DMS114 treated with DMSO at 0.1 percent for 48 hours (cell line): ENCODE measurements at regions not wholly inside any gene's neighbourhood (a gene's known extent, or its start where the extent isn't known, plus 50 kb on each side); places are given as distances from the start of the nearest gene placed in this dataset.

Experiments
- DNase-seq: peaks from one replicate; lab custom pipeline; 2025; ENCODE audit not compliant: unreplicated experiment; lab: John Stamatoyannopoulos, UW

DNA sequence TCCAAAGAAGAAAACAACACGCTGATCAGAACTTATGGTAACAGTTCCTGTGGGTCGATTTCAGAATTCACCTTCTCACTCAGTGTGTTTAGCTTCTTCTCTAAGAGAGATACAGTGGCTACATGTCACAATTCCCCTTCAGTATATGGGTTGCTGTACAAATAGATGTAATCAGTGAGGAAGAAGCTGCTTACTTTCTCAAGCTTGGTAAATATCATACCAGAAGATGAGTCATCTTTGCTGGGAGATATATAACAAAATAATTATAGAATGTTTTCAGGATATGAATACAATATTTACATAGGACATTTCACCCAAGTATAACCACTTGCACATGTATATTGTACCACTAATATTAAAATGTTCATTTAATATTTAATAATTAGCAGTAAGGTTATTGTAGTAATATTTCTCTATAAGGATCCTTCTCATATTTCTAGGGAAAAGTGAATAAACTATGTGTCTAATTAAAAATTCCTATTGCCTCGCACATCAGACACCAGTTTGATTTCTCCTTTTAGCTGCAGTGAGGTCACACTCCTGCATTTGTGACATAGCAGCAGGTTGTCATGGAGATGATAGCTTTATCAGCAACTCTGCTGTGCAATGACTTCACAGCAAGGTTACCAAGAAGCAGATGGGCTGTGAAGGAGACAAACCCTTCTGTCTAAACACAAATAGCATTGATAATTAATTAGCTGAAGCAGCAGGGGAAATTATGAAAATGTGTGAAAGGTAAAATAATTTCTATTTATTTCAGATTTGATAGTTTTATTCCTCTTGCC, 211.4 kb downstream of the TUSC7 start:
- DNase-seq, result no peak

DNA sequence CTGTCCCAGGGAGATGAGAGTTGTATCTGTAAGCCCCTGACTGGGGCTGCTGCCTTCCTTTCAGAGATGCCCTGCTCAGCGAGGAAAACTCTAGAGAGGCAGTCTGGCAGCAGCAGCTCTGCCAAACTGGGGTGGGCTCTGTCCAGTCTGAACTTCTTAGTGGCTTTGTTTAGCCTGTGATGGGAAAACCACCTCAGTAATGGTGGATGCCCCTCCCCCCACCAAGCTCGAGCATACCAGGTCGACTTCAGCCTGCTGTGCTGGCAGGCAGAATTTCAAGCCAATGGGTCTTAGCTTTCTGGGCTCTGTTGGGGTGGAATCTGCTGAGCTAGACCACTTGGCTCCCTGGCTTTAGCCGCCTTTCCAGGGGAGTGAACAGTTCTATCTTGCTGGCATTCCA, 218.3 kb downstream of the TUSC7 start:
- DNase-seq, result no peak

DNA sequence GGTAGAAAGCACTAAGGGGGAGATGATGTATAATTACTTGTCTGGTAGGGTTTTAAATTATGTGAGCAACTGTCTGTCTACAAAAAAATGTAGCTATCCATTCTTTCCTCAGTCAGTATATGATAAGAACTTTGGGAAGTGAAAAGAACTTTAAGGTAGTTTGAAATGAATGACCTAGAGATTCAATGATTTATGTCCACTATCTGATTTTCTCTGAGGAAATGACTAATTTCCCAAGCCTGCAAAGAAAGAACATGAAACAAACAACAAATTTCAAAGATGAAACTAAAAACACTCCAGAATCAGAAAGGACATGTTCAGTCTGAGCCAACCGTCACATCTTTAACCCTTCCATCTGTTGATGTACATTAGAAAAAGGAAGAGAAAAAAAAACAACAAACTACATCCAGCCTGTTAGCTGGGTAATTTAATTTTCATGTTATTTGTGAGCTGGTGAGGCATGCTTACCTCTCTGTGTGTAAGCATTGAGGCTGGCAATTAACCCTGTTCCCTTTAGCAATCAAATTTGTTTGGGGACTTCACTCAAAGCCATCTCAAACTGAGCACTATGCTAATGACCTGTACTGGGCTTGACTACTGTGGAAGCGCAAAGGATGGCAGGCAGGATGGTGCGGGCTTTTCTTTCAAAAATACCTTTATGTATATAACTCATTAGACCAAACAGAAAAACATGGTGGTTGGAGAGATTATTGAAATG, 220.1 kb downstream of the TUSC7 start:
- DNase-seq, result no peak

DNA sequence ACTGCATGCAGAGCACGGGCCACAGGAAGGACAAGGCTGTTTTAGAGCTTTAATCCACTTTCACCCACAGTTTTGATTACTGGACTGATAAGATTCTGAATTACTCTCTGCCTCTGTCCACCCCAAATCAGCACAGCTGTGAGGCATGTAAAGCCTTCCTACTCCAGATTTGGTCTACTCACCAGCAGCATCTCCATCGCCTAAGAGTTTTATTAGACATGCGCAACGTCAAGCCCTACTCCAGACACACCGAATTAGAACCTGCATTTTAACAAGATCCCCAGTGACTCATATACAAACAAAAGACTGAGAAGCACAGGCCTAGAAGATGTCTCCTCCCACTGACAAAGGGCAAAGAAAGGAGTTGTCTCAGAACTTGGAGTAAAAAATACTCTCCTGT, 221.2 kb downstream of the TUSC7 start:
- no peak for DNase-seq

DNA sequence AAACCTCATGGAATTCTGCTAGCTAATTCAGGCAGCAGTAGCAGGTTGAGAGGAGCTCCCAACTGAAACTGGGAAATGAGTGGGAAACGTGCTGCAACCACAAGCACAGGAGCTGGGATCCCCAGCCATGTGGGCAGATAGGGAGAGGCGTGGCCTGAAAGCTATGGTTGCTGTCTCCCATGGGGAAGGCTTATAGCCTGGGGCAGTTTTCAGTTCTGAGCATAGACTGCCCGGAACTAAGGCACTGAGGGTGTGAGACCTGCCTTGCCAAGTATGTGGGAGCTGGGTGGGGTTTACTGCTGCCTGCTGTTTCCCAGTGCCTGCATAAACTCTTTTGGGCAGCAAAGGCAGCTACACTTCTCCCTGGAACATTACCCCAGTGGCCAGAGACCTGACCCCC, 229.5 kb downstream of the TUSC7 start:
- DNase-seq, result no peak

DNA sequence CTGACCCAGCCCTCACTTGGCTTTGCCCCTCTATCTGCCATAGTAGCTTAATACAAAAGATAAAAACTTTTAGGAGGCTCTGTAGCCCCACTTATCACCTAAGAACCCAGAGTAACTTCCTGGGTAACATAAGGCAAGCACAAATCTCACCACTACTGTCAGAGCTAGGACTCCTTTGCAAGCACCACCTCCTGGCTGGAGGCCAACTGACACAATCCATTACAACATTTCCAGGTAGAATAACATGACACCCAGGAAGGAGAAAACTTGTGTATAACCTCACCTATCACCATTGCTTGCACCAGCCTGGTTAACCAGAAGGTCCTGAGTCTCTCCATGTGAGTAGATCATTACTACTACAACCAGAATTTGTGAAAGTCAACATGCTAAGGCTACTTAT, 230.0 kb downstream of the TUSC7 start:
- no peak for DNase-seq

DNA sequence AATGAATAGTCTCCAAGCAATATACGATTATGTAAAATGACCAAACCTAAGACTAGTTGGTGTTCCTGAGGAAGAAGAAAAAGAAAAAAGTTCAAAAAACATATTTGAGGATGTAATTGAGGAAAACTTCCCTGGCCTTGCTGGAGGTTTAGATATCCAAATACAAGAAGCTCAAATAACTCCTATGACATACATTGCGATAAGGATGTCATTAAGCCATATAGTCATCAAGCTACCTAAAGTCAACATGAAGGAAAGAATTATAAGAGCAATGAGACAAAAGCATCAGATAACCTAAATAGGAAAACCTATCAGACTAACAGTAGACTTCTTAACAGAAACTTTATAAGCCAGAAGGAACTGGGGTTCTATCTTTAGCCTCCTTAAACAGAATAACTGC, 231.1 kb downstream of the TUSC7 start:
- DNase-seq, result no peak

DNA sequence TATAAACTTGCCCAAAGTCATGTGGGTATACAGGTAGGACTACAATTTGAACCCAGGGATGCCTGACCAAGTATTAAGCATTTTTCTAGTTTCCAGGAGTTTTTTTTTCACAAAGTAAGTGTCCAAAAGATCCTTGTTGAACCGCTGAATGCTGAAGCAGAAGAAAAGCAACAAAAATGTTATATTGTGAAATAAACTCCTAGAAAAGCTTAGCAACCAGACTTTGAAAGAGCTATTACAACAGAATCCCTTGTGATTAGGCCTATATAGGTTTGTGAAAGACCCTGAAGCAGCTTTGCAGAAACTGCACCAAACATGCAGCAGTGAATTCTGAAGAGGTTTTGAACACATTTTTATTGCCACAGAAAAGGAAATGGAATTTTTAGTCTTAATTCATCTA, 236.8 kb downstream of the TUSC7 start:
- no peak for DNase-seq

DNA sequence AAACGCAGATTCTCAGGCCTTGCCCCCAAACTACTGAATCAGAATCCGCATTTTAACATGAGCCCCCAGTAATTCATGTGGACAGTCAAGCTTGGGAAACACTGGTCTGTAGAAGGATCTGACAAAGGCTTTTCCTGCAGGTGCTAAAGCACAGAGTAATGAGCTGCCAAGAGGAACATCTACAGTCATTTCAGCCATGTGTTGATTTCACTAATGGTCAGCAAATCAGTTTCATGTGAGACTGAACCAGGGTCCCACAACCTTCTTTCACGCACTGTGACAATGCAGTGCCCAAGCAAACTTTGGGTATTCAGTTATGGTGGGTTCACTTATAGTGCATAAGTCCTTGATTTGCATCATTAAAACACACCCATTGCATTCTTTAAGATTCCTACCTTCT, 237.6 kb downstream of the TUSC7 start:
- DNase-seq, result no peak

DNA sequence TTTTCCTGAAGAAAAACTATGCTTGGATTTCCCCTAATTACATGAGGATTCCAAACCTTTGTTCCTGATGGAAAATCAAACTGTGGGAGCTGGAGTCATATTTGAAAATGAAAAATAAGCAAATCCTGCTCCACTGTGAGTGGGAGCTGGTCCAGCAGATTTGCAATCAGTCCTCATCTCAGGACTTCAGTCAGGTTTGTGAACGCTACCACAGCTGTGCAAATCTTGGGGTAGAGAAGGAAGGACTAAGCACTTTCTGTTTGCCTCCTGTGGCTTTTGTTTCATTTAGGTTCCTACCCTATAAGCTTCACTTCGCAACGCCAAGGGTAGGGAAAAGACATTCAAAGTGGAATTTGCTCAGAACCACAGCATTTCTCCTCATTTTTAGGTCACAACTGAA, 238.2 kb downstream of the TUSC7 start:
- no peak for DNase-seq

DNA sequence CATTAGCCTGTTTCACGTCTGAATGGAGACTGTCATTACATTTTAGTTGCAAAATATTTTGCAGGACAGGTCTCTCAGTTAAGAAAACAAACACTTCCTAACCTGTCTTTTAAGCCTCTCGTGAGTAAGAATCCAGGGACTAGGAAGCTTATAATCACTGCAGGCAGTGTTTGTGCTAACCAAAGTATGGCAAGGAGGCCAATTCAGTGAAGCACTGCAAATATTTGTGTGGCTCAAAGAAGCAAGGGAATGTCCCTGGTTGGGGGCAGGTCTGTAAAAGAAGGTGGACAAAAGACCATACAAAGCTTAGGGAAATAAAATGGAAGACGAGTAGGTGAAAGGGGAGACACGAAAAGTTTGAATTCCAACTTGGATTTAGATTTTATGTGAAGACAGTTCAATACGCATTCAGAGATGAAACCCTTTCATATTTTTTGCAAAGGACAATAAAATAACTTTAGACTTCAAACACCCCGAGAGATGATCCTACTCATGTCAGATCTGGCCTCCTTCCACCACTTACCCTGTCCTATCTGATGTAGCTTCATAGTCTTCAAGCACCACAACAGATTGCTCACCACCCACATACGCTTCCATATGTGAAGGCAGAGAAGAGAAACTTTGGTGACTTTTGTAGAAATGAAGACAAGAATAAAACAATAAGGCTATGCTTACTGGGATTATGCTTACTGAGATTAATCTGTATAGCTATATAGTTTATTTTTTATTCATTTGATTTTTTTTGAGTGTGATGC, 240.9 kb downstream of the TUSC7 start:
- no peak for DNase-seq

DNA sequence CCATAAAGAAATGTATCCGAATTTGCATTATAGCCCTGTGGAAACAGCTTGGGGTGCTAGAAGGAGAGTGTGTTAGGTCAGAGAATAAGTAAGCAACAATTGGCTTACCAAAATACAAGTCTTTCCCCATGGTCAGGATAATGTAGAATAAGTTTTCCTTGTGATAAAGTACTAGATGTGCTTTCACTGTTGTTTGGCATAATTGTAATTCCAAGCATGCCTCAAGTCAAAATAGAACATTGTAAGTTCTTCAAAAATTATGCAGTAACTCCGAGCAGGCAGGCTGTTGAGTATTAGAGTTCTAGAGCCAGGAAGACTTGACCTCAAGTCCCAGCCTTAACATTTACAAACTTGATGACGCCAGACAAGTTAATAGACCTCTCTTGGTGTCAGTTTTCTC, 242.0 kb downstream of the TUSC7 start:
- DNase-seq, result no peak

DNA sequence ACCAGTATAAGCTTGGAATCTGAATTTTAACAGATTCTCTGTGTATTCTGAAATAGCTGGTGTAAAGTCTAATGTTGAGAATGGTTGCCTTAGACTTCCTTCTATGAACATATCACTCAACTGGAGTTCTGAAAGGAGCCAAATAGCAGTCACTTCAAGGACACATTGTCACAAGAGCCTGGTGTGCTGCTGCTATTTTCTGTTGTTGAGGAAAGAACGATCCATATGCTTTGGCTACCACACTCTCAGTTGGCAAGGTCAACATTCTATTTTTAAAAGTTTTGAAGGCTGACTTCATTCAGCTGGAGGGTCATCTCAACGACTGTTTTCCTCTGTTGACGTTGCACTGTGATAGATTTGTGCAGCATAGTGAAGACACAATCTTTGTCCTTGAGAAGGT, 248.7 kb downstream of the TUSC7 start:
- no peak for DNase-seq

DNA sequence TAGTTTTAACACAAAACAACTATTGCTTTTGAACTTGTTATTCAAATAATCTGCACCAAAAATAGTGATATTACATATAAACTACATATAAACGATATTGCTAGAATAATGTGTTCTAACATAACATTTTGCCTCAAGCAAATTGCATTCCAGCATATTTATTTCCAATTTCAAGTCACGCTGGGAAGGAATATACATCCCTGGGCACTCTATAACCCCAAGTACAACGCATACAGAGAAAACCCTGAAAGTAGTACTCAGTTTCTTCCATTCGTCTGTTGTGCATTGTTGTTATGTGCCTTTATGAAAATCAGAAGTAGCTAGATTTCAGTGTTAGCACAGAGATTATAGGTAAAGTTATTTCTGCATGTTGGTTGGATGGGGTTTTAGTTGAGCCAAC, 251.5 kb downstream of the TUSC7 start:
- no peak for DNase-seq

DNA sequence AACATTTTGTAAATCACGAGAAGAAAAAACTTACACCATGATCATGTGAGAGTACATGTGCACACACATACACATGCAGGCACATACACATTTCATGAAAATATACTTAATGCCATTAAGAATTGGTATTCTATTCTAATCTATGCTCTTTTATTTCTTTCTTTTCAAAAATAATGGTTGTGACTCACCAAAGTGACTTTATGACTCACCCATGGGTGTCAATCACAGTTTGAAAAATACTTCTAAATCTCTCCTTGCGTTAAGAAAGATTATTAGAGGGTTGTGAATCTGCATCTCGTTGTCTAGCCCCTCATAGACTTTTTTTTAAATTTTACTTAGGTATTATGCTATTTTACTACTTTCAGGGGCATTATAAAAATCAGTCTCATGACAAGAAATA, 254.2 kb downstream of the TUSC7 start:
- DNase-seq, result no peak

DNA sequence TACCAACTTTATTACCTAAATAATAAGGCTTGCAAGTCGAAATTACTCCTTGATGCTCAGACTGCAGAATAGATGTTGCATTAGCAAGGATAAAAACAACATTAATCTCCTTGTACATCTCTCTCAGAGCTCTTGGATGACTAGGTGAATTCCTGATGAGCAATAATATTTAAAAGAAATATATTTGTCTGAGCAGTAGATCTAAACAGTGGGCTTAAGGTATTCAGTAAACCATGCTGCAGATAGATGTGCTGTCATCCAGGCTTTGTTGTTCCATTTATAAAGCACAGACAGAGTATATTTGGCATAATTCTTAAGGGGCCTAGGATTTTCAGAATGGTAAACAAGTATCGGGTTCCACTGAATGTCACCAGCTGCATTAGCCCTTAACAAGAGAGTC, 257.1 kb downstream of the TUSC7 start:
- no peak for DNase-seq

DNA sequence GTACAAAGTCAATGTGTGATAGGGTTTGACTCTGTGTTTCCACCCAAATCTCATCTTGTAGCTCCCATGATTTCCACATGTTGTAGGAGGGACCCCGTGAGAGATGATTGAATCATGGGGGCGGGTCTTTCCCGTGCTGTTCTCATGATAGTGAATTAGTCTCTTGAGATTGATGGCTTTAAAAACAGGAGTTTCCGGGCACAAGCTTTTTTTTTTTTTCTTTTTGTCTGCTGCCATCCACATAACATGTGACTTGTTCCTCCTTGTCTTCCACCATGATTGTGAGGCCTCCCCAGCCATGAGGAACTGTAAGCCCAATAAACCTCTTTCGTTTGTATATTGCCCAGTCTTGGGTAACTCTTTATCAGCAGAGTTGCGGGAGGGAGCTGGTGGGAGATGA, 259.6 kb downstream of the TUSC7 start:
- no peak for DNase-seq

DNA sequence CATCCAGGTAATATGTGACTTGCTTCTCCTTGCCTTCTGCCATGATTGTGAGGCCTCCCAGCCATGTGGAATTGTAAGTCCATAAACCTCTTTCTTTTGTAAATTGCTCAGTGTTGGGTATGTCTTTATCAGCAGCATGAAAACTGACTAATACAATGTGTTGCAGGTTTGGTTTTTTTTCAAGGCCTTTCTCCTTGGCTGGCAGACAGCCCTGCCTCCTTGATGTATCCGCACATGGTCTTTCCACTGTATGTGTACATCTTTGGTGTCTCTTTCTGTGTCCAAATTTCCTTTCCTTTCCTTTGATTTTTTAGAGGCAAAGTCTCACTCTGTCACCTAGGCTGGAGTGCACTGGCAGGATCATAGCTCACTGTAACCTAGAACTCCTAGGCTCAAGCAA, 260.1 kb downstream of the TUSC7 start:
- DNase-seq, result no peak

DNA sequence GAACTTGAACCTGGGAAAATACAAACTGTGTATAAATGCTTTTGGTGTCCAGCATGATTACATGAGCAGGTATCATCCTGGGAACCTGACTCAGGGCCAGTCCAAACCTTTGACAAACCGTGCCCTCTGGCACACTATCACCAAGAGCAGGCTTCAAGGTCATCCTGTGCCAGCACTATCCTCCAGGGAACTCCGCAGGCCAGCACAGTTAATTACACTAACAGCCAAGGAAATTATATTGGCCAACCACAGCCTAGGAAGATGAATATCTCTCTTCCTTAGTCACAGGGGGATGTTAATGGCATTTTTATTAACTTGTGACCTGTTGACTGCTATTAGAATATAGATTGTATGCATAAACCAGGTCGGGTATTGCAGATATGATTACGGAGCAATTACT, 262.0 kb downstream of the TUSC7 start:
- DNase-seq, result no peak

DNA sequence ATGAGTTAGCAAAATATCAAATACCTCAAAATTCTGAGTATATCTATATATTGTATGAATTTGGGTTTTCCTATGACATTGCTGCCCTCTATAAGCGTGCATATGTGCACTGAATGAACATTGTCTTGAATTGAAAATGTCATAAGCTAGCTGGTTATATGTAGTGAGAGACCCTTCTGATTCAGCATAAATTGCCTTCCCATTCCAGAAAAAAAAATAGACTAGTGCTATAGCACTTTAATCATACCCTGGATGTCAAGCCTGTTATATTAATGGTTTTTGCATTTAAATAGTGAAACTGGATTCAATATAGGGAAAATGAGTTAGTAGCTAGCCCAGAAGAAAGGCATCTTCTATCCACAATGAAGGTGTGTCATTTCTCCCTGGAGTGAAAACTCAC, 265.1 kb downstream of the TUSC7 start:
- no peak for DNase-seq

DNA sequence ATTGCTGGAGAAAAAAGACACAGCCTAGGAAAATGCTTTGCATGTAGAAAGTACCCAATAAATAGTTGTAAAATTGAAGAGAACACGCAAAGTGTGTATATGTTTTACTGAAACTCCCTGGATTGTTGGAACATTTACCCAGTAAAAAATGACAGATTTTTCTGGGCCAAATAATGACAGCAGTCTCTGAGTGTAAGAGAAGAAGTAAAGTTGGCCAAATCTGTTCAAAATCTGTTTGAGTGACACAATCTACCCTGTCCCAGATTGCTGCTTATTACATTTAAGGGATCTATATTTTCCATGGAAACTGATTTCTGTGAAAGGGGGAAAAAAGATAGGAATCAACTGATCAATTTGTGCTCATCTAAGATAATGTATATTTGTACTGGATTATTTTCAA, 267.9 kb downstream of the TUSC7 start:
- no peak for DNase-seq

DNA sequence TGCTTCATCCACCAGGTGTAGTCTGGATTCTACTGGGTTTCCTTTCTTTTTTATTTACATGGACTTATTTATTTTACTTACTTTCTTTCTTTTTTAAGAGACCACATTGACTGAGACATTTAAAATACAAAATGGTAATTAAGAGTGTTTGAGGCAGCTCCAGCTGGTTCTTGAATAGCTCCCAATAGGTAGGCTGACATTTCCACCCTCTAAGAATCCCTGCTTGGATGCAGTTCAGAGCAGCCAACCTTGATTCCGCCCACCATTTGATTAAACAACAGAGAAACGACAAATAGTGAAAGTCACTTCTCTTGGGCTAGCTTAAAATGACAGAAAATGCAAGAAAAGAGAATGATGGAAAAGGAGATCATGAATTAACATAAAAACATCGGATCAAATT, 270.5 kb downstream of the TUSC7 start:
- no peak for DNase-seq
